IMR-90 (cell line): ENCODE measurements at regions not wholly inside any gene's neighbourhood (a gene's known extent, or its start where the extent isn't known, plus 50 kb on each side); places are given as distances from the start of the nearest gene placed in this dataset.

Experiments used
- POLR2A ChIP-seq: IDR thresholded peaks from 2 replicates; pipeline ENCODE4 v1.6.1; 2012; ENCODE audit warnings: mild to moderate bottlenecking, low read depth, low read length
- RAD21 ChIP-seq: IDR thresholded peaks from 2 replicates; pipeline ENCODE4 v1.6.1; 2012; ENCODE audit warnings: low read length, improper control_type of control experiment
- RFX5 ChIP-seq: IDR thresholded peaks from 2 replicates; pipeline ENCODE4 v1.8.0; 2012; ENCODE audit warnings: low read depth, mild to moderate bottlenecking, low read length, moderate library complexity

- TF ChIP-seq RAD21 (no peak), POLR2A (no peak), RFX5 (no peak)
Observed at GRCh38 chr4:33150525-33150910, 2430.3 kb downstream of the PCDH7 start.
